Liver (tissue), 8 donors: ENCODE measurements at regions not wholly inside any gene's neighbourhood (a gene's known extent, or its start where the extent isn't known, plus 50 kb on each side); places are given as distances from the start of the nearest gene placed in this dataset.
"Not testable (repeated sequence)": the region's sequence is repeated elsewhere in the genome, so short reads cannot be mapped to it uniquely, and the experiment has no call there.

Experiments
- DNase-seq: peaks from one replicate; pipeline ENCODE4 v3.0.0-alpha.2; 2017; ENCODE audit warnings: low spot score
- H3K27ac ChIP-seq, 2 donors: one replicate each; pipeline ENCODE4 v1.7.0; 2013; ENCODE audit warnings: inconsistent platforms in 2 of 2, low read length in 2 of 2, control low read depth in 1 of 2, low read depth in 1 of 2, mild to moderate bottlenecking in 1 of 2
- H3K27me3 ChIP-seq, 4 donors: one replicate each; pipeline versions ENCODE4 v1.6.1 to v1.7.0; 2013; ENCODE audit warnings: low read length in 3 of 4, inconsistent platforms in 1 of 4, mild to moderate bottlenecking in 1 of 4, moderate library complexity in 1 of 4; ENCODE audit not compliant: control insufficient read depth in 4 of 4, insufficient read depth in 4 of 4
- H3K36me3 ChIP-seq, 4 donors: one replicate each; pipeline versions ENCODE4 v1.6.1 to v1.7.0; 2013; ENCODE audit warnings: low read length in 3 of 4, mild to moderate bottlenecking in 3 of 4, low read depth in 1 of 4, moderate library complexity in 1 of 4; ENCODE audit not compliant: control insufficient read depth in 4 of 4, insufficient read depth in 3 of 4
- H3K4me1 ChIP-seq, 4 donors: one replicate each; pipeline versions ENCODE4 v1.6.1 to v1.7.0; 2013; ENCODE audit warnings: low read length in 3 of 4, mild to moderate bottlenecking in 3 of 4, moderate library complexity in 1 of 4; ENCODE audit not compliant: control insufficient read depth in 4 of 4, insufficient read depth in 4 of 4
- H3K4me3 ChIP-seq, 3 donors: one replicate each; pipeline versions ENCODE4 v1.6.1 to v1.7.0; 2013; ENCODE audit warnings: low read length in 3 of 3, control low read depth in 1 of 3, low read depth in 1 of 3, mild to moderate bottlenecking in 1 of 3
- H3K9ac ChIP-seq, 2 donors: one replicate each; pipeline ENCODE4 v1.7.0; 2013; ENCODE audit warnings: low read length in 2 of 2, mild to moderate bottlenecking in 2 of 2, moderate library complexity in 2 of 2, control low read depth in 1 of 2, low read depth in 1 of 2
- H3K9me3 ChIP-seq, 4 donors: one replicate each; pipeline versions ENCODE4 v1.6.1 to v1.7.0; 2013; ENCODE audit warnings: low read length in 3 of 4; ENCODE audit not compliant: control insufficient read depth in 4 of 4
- EGR1 ChIP-seq, 2 donors: IDR thresholded peaks; 2 replicates each; pipeline ENCODE4 v1.6.1; 2016 to 2018; ENCODE audit warnings: antibody characterized with exemption in 2 of 2, low read depth in 2 of 2
- FOXA1 ChIP-seq: IDR thresholded peaks from 2 replicates; pipeline ENCODE4 v1.6.1; 2016; ENCODE audit warnings: antibody characterized with exemption
- GABPA ChIP-seq, 2 donors: IDR thresholded peaks in 1 of 2; conservative IDR thresholded peaks in 1 of 2; 2 replicates each; pipeline ENCODE4 v1.6.1; 2016; ENCODE audit warnings: antibody characterized with exemption in 2 of 2, mild to moderate bottlenecking in 1 of 2, moderate library complexity in 1 of 2
- HNF4A ChIP-seq, 2 donors: conservative IDR thresholded peaks; 2 replicates each; pipeline ENCODE4 v1.6.1; 2016; ENCODE audit warnings: antibody characterized with exemption in 2 of 2, mild to moderate bottlenecking in 2 of 2
- HNF4G ChIP-seq: IDR thresholded peaks from 2 replicates; pipeline ENCODE4 v1.6.1; 2016; ENCODE audit warnings: antibody characterized with exemption
- JUND ChIP-seq, 2 donors: IDR thresholded peaks; 2 replicates each; pipeline ENCODE4 v1.6.1; 2016; ENCODE audit warnings: antibody characterized with exemption in 2 of 2
- NR2F2 ChIP-seq: IDR thresholded peaks from 2 replicates; pipeline ENCODE4 v1.6.1; 2016; ENCODE audit warnings: antibody characterized with exemption
- RAD21 ChIP-seq, 2 donors: IDR thresholded peaks; 2 replicates each; pipeline ENCODE4 v1.6.1; 2016; ENCODE audit warnings: antibody characterized with exemption in 2 of 2, mild to moderate bottlenecking in 2 of 2
- RXRA ChIP-seq, 2 donors: IDR thresholded peaks; 2 replicates each; pipeline ENCODE4 v1.6.1; 2017 to 2018; ENCODE audit warnings: antibody characterized with exemption in 2 of 2, mild to moderate bottlenecking in 1 of 2
- SP1 ChIP-seq: IDR thresholded peaks from 2 replicates; pipeline ENCODE4 v1.6.1; 2018; ENCODE audit warnings: antibody characterized with exemption, mild to moderate bottlenecking
- TAF1 ChIP-seq: conservative IDR thresholded peaks from 2 replicates; pipeline ENCODE4 v1.6.1; 2016; ENCODE audit warnings: antibody characterized with exemption, mild to moderate bottlenecking
- YY1 ChIP-seq: IDR thresholded peaks from 2 replicates; pipeline ENCODE4 v1.6.1; 2016; ENCODE audit warnings: antibody characterized with exemption, mild to moderate bottlenecking
- WGBS: extraction: QIAGEN DNeasy Blood & Tissue Kit; methylation state at CpG from one replicate; pipeline ENCODE4 v1.1.7; 2013; 5-methylcytosine and 5-hydroxymethylcytosine counted together
- TF ChIP-seq, protein P1 (sequence below): IDR thresholded peaks from 2 replicates; pipeline ENCODE4 v1.6.1; 2016; ENCODE audit warnings: antibody characterized with exemption
- TF ChIP-seq, protein P2 (sequence below): IDR thresholded peaks from 2 replicates; pipeline ENCODE4 v1.6.1; 2016; ENCODE audit warnings: antibody characterized with exemption
- TF ChIP-seq, protein P3 (sequence below): IDR thresholded peaks from 2 replicates; pipeline ENCODE4 v1.6.1; 2016; ENCODE audit warnings: antibody characterized with exemption
- TF ChIP-seq, protein P4 (sequence below): fragments of 150-350 bp; IDR thresholded peaks from 2 replicates; pipeline ENCODE4 v1.5.1; 2017; ENCODE audit warnings: improper control_type of control experiment, low read depth, low read length; ENCODE audit not compliant: missing input control
- TF ChIP-seq, protein P5 (sequence below): IDR thresholded peaks from 2 replicates; pipeline ENCODE4 v1.6.1; 2016; ENCODE audit warnings: antibody characterized with exemption, mild to moderate bottlenecking
- donor health status: healthy.
- donor health status: healthy.
- donor health status: healthy.
- donor health status: healthy.
- donor health status: healthy.

DNA sequence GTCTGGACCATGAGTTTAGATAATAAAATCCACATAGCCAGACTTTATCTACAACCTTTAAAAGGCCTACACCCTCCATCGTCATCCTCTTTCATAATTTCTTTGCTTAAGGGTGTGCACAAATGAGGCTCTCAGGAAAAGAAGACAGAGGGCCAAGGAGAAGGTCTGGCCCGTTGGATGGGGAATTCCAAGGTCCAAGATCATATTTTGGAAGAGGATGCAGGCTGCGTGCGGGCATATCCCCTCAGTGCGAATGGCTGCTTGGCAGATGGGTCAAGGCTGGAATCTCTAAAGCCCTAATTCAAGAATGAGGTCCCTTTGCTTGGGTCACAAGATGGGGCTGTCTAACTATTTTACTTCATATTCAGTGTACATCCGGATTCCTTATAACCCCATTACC, 782.2 kb upstream of the NCAM2 start:
- TF ChIP-seq FOXA1 (no peak), SP1 (no peak)
- TF ChIP-seq, protein P1, sequence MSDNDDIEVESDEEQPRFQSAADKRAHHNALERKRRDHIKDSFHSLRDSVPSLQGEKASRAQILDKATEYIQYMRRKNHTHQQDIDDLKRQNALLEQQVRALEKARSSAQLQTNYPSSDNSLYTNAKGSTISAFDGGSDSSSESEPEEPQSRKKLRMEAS: no peak
- DNase-seq: no peak
- Histone ChIP-seq H3K27ac (no peak overlapping the region), H3K36me3 (no peaks in the 10 kb centered on the region), H3K9ac (no peak overlapping the region), H3K9me3 (peaks cover 0 to 8% (median 0%) of the 10 kb centered on the region in 4 donors), H3K27me3 (no peaks in the 10 kb centered on the region), H3K4me3 (no peak overlapping the region), H3K4me1 (no peaks in the 10 kb centered on the region)
- WGBS: 77% methylated on average over 6 of the region's 6 CpGs

DNA sequence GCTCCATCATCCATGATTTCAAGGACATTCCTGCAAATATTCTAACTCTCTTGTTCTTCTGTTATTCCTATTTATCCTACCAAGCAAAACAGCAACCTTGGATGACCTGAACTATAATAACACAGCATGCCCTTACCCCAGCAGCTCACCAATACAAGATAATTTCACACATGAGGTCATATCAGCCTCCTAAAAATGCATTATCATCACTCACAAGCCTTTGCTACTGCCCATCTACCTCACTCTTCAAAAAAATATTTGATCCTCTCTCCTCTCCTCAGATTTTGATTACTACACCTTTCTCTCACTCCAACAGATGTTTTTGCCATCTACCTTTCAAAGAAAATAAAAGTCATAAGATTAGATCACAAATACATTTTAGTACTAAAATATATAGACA, 777.6 kb upstream of the NCAM2 start:
- H3K27me3 ChIP-seq: no peaks in the 10 kb centered on the region
- H3K27ac ChIP-seq: no peak overlapping the region
- H3K36me3 ChIP-seq: no peaks in the 10 kb centered on the region
- H3K9ac ChIP-seq: no peak overlapping the region
- no peak overlapping the region for H3K4me3 ChIP-seq
- no peaks in the 10 kb centered on the region for H3K4me1 ChIP-seq
- DNase-seq: no peak
- H3K9me3 ChIP-seq: no peaks in the 10 kb centered on the region
- TF ChIP-seq, protein P2, sequence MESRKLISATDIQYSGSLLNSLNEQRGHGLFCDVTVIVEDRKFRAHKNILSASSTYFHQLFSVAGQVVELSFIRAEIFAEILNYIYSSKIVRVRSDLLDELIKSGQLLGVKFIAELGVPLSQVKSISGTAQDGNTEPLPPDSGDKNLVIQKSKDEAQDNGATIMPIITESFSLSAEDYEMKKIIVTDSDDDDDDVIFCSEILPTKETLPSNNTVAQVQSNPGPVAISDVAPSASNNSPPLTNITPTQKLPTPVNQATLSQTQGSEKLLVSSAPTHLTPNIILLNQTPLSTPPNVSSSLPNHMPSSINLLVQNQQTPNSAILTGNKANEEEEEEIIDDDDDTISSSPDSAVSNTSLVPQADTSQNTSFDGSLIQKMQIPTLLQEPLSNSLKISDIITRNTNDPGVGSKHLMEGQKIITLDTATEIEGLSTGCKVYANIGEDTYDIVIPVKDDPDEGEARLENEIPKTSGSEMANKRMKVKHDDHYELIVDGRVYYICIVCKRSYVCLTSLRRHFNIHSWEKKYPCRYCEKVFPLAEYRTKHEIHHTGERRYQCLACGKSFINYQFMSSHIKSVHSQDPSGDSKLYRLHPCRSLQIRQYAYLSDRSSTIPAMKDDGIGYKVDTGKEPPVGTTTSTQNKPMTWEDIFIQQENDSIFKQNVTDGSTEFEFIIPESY: no peak
- TF ChIP-seq EGR1 (IDR thresholded peaks at IDR 0.05; ENCODE audit: low read depth in 2 of 2): no peak
- TF ChIP-seq, protein P3, sequence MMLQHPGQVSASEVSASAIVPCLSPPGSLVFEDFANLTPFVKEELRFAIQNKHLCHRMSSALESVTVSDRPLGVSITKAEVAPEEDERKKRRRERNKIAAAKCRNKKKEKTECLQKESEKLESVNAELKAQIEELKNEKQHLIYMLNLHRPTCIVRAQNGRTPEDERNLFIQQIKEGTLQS: no peak
- TF ChIP-seq, protein P4, sequence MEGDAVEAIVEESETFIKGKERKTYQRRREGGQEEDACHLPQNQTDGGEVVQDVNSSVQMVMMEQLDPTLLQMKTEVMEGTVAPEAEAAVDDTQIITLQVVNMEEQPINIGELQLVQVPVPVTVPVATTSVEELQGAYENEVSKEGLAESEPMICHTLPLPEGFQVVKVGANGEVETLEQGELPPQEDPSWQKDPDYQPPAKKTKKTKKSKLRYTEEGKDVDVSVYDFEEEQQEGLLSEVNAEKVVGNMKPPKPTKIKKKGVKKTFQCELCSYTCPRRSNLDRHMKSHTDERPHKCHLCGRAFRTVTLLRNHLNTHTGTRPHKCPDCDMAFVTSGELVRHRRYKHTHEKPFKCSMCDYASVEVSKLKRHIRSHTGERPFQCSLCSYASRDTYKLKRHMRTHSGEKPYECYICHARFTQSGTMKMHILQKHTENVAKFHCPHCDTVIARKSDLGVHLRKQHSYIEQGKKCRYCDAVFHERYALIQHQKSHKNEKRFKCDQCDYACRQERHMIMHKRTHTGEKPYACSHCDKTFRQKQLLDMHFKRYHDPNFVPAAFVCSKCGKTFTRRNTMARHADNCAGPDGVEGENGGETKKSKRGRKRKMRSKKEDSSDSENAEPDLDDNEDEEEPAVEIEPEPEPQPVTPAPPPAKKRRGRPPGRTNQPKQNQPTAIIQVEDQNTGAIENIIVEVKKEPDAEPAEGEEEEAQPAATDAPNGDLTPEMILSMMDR: no peak
- TF ChIP-seq, protein P5, sequence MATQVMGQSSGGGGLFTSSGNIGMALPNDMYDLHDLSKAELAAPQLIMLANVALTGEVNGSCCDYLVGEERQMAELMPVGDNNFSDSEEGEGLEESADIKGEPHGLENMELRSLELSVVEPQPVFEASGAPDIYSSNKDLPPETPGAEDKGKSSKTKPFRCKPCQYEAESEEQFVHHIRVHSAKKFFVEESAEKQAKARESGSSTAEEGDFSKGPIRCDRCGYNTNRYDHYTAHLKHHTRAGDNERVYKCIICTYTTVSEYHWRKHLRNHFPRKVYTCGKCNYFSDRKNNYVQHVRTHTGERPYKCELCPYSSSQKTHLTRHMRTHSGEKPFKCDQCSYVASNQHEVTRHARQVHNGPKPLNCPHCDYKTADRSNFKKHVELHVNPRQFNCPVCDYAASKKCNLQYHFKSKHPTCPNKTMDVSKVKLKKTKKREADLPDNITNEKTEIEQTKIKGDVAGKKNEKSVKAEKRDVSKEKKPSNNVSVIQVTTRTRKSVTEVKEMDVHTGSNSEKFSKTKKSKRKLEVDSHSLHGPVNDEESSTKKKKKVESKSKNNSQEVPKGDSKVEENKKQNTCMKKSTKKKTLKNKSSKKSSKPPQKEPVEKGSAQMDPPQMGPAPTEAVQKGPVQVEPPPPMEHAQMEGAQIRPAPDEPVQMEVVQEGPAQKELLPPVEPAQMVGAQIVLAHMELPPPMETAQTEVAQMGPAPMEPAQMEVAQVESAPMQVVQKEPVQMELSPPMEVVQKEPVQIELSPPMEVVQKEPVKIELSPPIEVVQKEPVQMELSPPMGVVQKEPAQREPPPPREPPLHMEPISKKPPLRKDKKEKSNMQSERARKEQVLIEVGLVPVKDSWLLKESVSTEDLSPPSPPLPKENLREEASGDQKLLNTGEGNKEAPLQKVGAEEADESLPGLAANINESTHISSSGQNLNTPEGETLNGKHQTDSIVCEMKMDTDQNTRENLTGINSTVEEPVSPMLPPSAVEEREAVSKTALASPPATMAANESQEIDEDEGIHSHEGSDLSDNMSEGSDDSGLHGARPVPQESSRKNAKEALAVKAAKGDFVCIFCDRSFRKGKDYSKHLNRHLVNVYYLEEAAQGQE: no peak
- TF ChIP-seq YY1: no peak
- TF ChIP-seq FOXA1: no peak
- no peak for TF ChIP-seq JUND (IDR thresholded peaks at IDR 0.05)
- no peak for TF ChIP-seq HNF4G
- no peak for TF ChIP-seq TAF1
- no peak for TF ChIP-seq RXRA (IDR thresholded peaks at IDR 0.05)
- TF ChIP-seq RAD21 (IDR thresholded peaks at IDR 0.05): no peak
- TF ChIP-seq NR2F2: no peak
- no peak for TF ChIP-seq HNF4A (conservative IDR thresholded peaks at IDR 0.05)
- TF ChIP-seq SP1: no peak
- no peak for TF ChIP-seq GABPA (IDR thresholded peaks at IDR 0.05 in 1 of 2, conservative IDR thresholded peaks at IDR 0.05 in 1 of 2)
- TF ChIP-seq, protein P1: no peak

DNA sequence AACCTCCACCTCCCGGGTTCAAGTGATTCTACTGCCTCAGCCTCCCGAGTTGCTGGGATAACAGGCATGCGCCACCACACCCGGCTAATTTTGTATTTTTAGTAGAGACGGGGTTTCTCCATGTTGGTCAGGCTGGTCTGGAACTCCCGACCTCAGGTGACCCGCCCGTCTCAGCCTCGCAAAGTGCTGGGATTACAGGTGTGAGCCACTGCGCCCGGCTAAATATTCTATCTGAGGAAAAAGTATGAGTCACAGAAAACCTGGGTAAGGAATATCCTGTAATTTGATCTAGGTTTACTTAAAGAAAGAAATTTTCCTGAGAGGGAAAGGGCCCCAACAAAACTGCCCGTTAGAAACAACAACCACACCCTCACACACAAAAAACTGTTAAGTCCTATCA, 776.2 kb upstream of the NCAM2 start:
- not testable (repeated sequence) for DNase-seq, H3K4me3 ChIP-seq, H3K27me3 ChIP-seq, H3K27ac ChIP-seq, H3K9me3 ChIP-seq, H3K4me1 ChIP-seq, H3K36me3 ChIP-seq, H3K9ac ChIP-seq
- WGBS: 89% methylated on average over 12 of the region's 12 CpGs

DNA sequence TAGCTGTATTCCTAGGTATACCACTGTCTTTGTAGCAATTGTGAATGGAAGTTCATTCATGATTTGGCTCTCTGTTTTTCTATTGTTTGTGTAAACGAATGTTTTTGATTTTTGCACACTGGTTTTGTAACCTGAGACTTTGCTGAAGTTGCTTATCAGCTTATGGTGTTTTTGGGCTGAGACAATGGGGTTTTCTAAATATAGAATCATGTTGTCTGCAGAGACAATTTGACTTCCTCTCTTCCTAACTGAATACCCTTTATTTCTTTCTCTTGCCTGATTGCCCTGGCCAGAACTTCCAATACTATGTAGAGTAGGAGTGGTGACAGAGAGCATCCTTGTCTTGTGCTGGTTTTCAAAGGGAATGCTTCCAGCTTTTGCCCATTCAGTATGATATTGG, 761.6 kb upstream of the NCAM2 start:
- H3K9ac ChIP-seq, H3K4me3 ChIP-seq, H3K4me1 ChIP-seq, H3K27ac ChIP-seq, H3K27me3 ChIP-seq, DNase-seq, H3K9me3 ChIP-seq, H3K36me3 ChIP-seq: not testable (repeated sequence)
- WGBS: 24% methylated on average over 1 of the region's 1 CpG
